ENCODE measurements at regions not wholly inside any gene's neighbourhood (a gene's known extent, or its start where the extent isn't known, plus 50 kb on each side); places are given as distances from the start of the nearest gene placed in this dataset.

DNA sequence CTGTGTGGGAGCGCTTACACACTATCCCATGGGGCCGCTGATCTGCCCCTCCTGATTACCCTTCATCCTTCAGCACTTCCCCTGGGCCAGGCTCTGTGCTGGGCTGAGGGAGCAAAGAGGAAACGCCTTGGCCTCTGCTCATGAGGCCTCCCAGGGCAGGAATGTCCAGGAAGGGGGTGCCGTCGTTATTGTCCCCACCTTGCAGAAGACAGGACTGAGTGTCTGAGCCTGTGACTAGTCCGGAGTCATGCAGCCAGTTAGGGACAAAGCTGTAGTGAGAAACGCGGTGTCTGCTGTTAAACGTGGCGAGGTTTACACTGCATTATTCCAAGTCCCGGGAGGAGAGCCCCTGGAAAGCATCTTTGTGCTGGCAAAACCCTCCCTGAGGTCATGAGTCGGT lies 160.0 kb downstream of the TRIM29 start:
- H2BK15ac ChIP-seq (ENCODE audit: low read depth, low read length): no peak overlapping the region
- H2BK5ac ChIP-seq (ENCODE audit: low read depth, low read length, poor library complexity, severe bottlenecking): no peak overlapping the region
- no peak overlapping the region for H2AK9ac ChIP-seq (replicated peaks; ENCODE audit: low read depth, low read length, poor library complexity)
- H2BK120ac ChIP-seq (ENCODE audit: low read depth, low read length): no peak overlapping the region
- H3K4me1 ChIP-seq (ENCODE audit: control insufficient read depth, insufficient read depth, low read length): no peaks in the 10 kb centered on the region
- in situ Hi-C loops (cut with MboI; ENCODE audit: low sequenced_read_pairs): no loop called here
- H3K27ac ChIP-seq (ENCODE audit: insufficient read depth, low read length): no peak overlapping the region
- no peak overlapping the region for H4K91ac ChIP-seq (ENCODE audit: insufficient read depth, low read depth, low read length)
- H4K5ac ChIP-seq (ENCODE audit: low read depth, low read length): no peak overlapping the region
- TF ChIP-seq CHD1 (IDR thresholded peaks at IDR 0.05; ENCODE audit: low read depth, low read length) (no peak), CEBPB (IDR thresholded peaks at IDR 0.05; ENCODE audit: low read depth, low read length) (no peak), MXI1 (IDR thresholded peaks at IDR 0.05; ENCODE audit: borderline replicate concordance, low read depth, low read length) (no peak), RCOR1 (IDR thresholded peaks at IDR 0.05; ENCODE audit: insufficient replicate concordance, low read length) (no peak), CTCF (conservative IDR thresholded peaks at IDR 0.05; ENCODE audit: low read depth, low read length) (no peak), FOS (IDR thresholded peaks at IDR 0.05; ENCODE audit: low read depth, low read length) (no peak), MAFK (IDR thresholded peaks at IDR 0.05; ENCODE audit: low read depth, low read length) (no peak), NFE2L2 (IDR thresholded peaks at IDR 0.05; ENCODE audit: low read depth, low read length) (no peak), RFX5 (IDR thresholded peaks at IDR 0.05; ENCODE audit: low read depth, low read length) (no peak)
- TF ChIP-seq, protein P1, sequence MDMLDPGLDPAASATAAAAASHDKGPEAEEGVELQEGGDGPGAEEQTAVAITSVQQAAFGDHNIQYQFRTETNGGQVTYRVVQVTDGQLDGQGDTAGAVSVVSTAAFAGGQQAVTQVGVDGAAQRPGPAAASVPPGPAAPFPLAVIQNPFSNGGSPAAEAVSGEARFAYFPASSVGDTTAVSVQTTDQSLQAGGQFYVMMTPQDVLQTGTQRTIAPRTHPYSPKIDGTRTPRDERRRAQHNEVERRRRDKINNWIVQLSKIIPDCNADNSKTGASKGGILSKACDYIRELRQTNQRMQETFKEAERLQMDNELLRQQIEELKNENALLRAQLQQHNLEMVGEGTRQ (IDR thresholded peaks at IDR 0.05; ENCODE audit: low read depth, low read length): no peak
- dilution Hi-C loops (cut with HindIII; ENCODE audit: low sequenced_read_pairs, unreplicated experiment): no loop called here
- H3K9me3 ChIP-seq (ENCODE audit: control insufficient read depth, insufficient read depth, low read length): no peaks in the 10 kb centered on the region
- no peak overlapping the region for H3K56ac ChIP-seq (ENCODE audit: extremely low read depth, insufficient read depth, low read length)
- no peak overlapping the region for H3K18ac ChIP-seq (ENCODE audit: low read depth, low read length)
- no peak overlapping the region for H4K8ac ChIP-seq (ENCODE audit: low read depth in 2 of 2, low read length in 2 of 2)
- intact Hi-C loops (cut with micrococcal nuclease): no loop called here
- no TSS peak for BruUV-seq (replicated peaks)
- ATAC-seq (ENCODE audit: low read depth): no peak
- no peak overlapping the region for H3K4me3 ChIP-seq (ENCODE audit: insufficient read depth, low read depth, low read length)
- no peak for DNase-seq
- no peak overlapping the region for H3K9ac ChIP-seq (ENCODE audit: low read depth, low read length)
- H3K4me2 ChIP-seq (ENCODE audit: low read depth, low read length): no peak overlapping the region
- WGBS, 2 experiments (ENCODE audit: extremely low coverage in 2 of 2, insufficient read length in 1 of 2): 42% methylated on average over 8 of the region's 12 CpGs; no CpG with 5 or more reads in 1 of the 2 experiments
- H3K9me1 ChIP-seq (ENCODE audit: insufficient read depth, low read length): no peaks in the 10 kb centered on the region
- H3K4ac ChIP-seq (ENCODE audit: low read depth, low read length): no peak overlapping the region
- no peaks in the 10 kb centered on the region for H3K36me3 ChIP-seq (ENCODE audit: control insufficient read depth, insufficient read depth, low read length)
- no peak overlapping the region for H2BK20ac ChIP-seq (ENCODE audit: low read depth, low read length)
- ChIA-PET POLR2A (ENCODE audit: unreplicated experiment) (no interaction called here), CTCF (no interaction called here)
- H2AK5ac ChIP-seq (ENCODE audit: low read depth, low read length): no peak overlapping the region
- no peaks in the 10 kb centered on the region for H3K79me1 ChIP-seq (ENCODE audit: low read depth in 1 of 2, low read length in 2 of 2)
- peaks cover 39% of the 10 kb centered on the region for H3K27me3 ChIP-seq (ENCODE audit: control insufficient read depth, insufficient read depth, low read length)
- no peak overlapping the region for H3K14ac ChIP-seq (replicated peaks; ENCODE audit: low read depth, low read length)
- H3K23ac ChIP-seq (ENCODE audit: low read depth, low read length): no peak overlapping the region
- no peaks in the 10 kb centered on the region for H4K20me1 ChIP-seq (ENCODE audit: insufficient read depth, low read length)
- no peak overlapping the region for H2AFZ ChIP-seq (replicated peaks; ENCODE audit: low read length, poor library complexity)

All from IMR-90 (cell line).